ENCODE measurements at regions not wholly inside any gene's neighbourhood (a gene's known extent, or its start where the extent isn't known, plus 50 kb on each side); places are given as distances from the start of the nearest gene placed in this dataset.

- H3K27me3 ChIP-seq (replicated peaks in 1 of 4; ENCODE audit: control insufficient read depth in 3 of 4, extremely low read depth in 1 of 4, insufficient read depth in 3 of 4, low read length in 3 of 4): no peaks in the 10 kb centered on the region
- H2BK12ac ChIP-seq (ENCODE audit: low read depth, low read length): no peak overlapping the region
- H3K4me3 ChIP-seq (ENCODE audit: extremely low read depth in 1 of 4, insufficient read depth in 2 of 4, low read depth in 3 of 4, low read length in 4 of 4): no peak overlapping the region
- H3K14ac ChIP-seq (ENCODE audit: insufficient read length): no peak overlapping the region
- H2AFZ ChIP-seq (ENCODE audit: low read length): no peak overlapping the region
- H4K8ac ChIP-seq (ENCODE audit: extremely low read depth, insufficient read depth, low read length): no peak overlapping the region
- no peak overlapping the region for H2BK20ac ChIP-seq (ENCODE audit: low read length)
- no peaks in the 10 kb centered on the region for H3K4me1 ChIP-seq (replicated peaks in 1 of 4; ENCODE audit: control insufficient read depth in 3 of 4, insufficient read depth in 4 of 4, low read length in 3 of 4)
- no peak overlapping the region for H3K9ac ChIP-seq (replicated peaks in 1 of 4; ENCODE audit: extremely low read depth in 1 of 4, low read depth in 3 of 4, low read length in 3 of 4)
- no peak overlapping the region for H2BK15ac ChIP-seq (ENCODE audit: low read length)
- no peaks in the 10 kb centered on the region for H3K36me3 ChIP-seq (ENCODE audit: control insufficient read depth in 2 of 4, insufficient read depth in 4 of 4, low read length in 3 of 4)
- H3K4me2 ChIP-seq (ENCODE audit: insufficient read depth in 1 of 2, low read depth in 2 of 2, low read length in 2 of 2): no peak overlapping the region
- no peak overlapping the region for H2AK5ac ChIP-seq (ENCODE audit: low read depth, low read length)
- H3K56ac ChIP-seq (replicated peaks; ENCODE audit: insufficient read length, low read depth, low read length): no peak overlapping the region
- H2BK5ac ChIP-seq (ENCODE audit: low read depth, low read length): no peak overlapping the region
- 83% methylated on average over 3 of the region's 3 CpGs; no CpG with 5 or more reads in 1 of the 2 experiments for WGBS, 2 experiments (ENCODE audit: extremely low coverage in 1 of 2, insufficient coverage in 1 of 2, insufficient read length in 1 of 2, insufficient replicate concordance in 2 of 2, low coverage in 1 of 2, low lambda C conversion rate in 2 of 2, missing lambda C conversion rate in 1 of 2)
- DNase-seq (ENCODE audit: low read depth in 1 of 2, low spot score in 2 of 2) (no peak), FAIRE-seq (no peak)
- H3K23ac ChIP-seq (ENCODE audit: insufficient read length): no peak overlapping the region
- H3K27ac ChIP-seq (ENCODE audit: low read depth, low read length): no peak overlapping the region
- H3K18ac ChIP-seq (ENCODE audit: extremely low read depth, low read length): no peak overlapping the region
- H3K79me1 ChIP-seq (ENCODE audit: low read depth, low read length): no peaks in the 10 kb centered on the region
- H4K5ac ChIP-seq (ENCODE audit: insufficient read length, low read depth, low read length): no peak overlapping the region
- H3K23me2 ChIP-seq (ENCODE audit: low read depth, low read length): no peaks in the 10 kb centered on the region
- H4K20me1 ChIP-seq (replicated peaks in 1 of 2; ENCODE audit: control insufficient read depth in 1 of 2, insufficient read depth in 2 of 2, low read length in 2 of 2): no peaks in the 10 kb centered on the region
- H3K4ac ChIP-seq (replicated peaks; ENCODE audit: insufficient read length, low read depth, low read length): no peak overlapping the region
- no peak overlapping the region for H4K91ac ChIP-seq (replicated peaks; ENCODE audit: insufficient read length, low read length)
- ChIA-PET POLR2A (ENCODE audit: partially characterized antibody) (no interaction called here), CTCF (ENCODE audit: partially characterized antibody) (no interaction called here)
- no peaks in the 10 kb centered on the region for H3K79me2 ChIP-seq (ENCODE audit: control insufficient read depth in 1 of 2, insufficient read depth in 2 of 2, low read length in 2 of 2)
- H2BK120ac ChIP-seq (replicated peaks; ENCODE audit: low read depth, low read length): no peak overlapping the region
- H3K9me3 ChIP-seq (ENCODE audit: insufficient read depth in 2 of 2, low read depth in 1 of 2, low read length in 1 of 2): no peaks in the 10 kb centered on the region; a peak in 1 of 4 replicates
- no peak for TF ChIP-seq SUZ12 (IDR thresholded peaks at IDR 0.05; ENCODE audit: low read length)
- no peak for TF ChIP-seq HDAC2 (IDR thresholded peaks at IDR 0.05; ENCODE audit: borderline replicate concordance in 1 of 2, low read depth in 2 of 2, low read length in 2 of 2)
- no peak for TF ChIP-seq EZH2 (IDR thresholded peaks at IDR 0.05; ENCODE audit: low read depth, low read length, severe bottlenecking)
- TF ChIP-seq EGR1 (IDR thresholded peaks at IDR 0.05; ENCODE audit: borderline replicate concordance, low read depth, low read length): no peak
- no peak for TF ChIP-seq CEBPB (IDR thresholded peaks at IDR 0.05; ENCODE audit: low read depth, low read length)
- no peak for TF ChIP-seq ATF3 (IDR thresholded peaks at IDR 0.05; ENCODE audit: insufficient read depth, low read depth, low read length)
- no peak for TF ChIP-seq CTCF (IDR thresholded peaks at IDR 0.05; ENCODE audit: control extremely low read depth in 1 of 3, insufficient read depth in 1 of 3, low read depth in 1 of 3, low read length in 3 of 3)
- no peak for TF ChIP-seq USF2 (IDR thresholded peaks at IDR 0.05; ENCODE audit: low read length)
- TF ChIP-seq RNF2 (IDR thresholded peaks at IDR 0.05; ENCODE audit: borderline replicate concordance, low read depth, low read length, missing control alignments, poor library complexity, severe bottlenecking): no peak
- TF ChIP-seq CREB1 (IDR thresholded peaks at IDR 0.05): no peak
Observed at GRCh38 chr21:30932686-30933085, 51.3 kb upstream of the KRTAP11-1 start.
